SK-N-SH treated with all-trans-retinoic acid at 6 μM for 48 hours (cell line): ENCODE measurements at regions not wholly inside any gene's neighbourhood (a gene's known extent, or its start where the extent isn't known, plus 50 kb on each side); places are given as distances from the start of the nearest gene placed in this dataset.

Experiments used
- ATAC-seq: fragments of 200-7000 bp; cut with Tn5 transposase; 3 replicates; pipeline ENCODE4 v1.9.1; 2020; ENCODE audit warnings: mild to moderate bottlenecking, moderate library complexity
- ARNTL ChIP-seq: fragments of 450-650 bp; formaldehyde crosslinking; IDR thresholded peaks from 2 replicates; pipeline ENCODE4 v1.5.0; 2020; ENCODE audit warnings: low read depth, mild to moderate bottlenecking, moderate library complexity, borderline replicate concordance
- CREB5 ChIP-seq: fragments of 250-450 bp; sonication (Bioruptor Pico); IDR thresholded peaks from 2 replicates; pipeline ENCODE4 v1.5.1; 2020; ENCODE audit warnings: low read depth, mild to moderate bottlenecking, moderate library complexity
- CSDC2 ChIP-seq: fragments of 250-450 bp; sonication (Bioruptor Pico); IDR thresholded peaks from 2 replicates; pipeline ENCODE4 v1.5.0; 2020; ENCODE audit warnings: mild to moderate bottlenecking, moderate library complexity
- CSRNP3 ChIP-seq: fragments of 250-450 bp; sonication (Bioruptor Pico); IDR thresholded peaks from 2 replicates; pipeline ENCODE4 v1.5.1; 2021; ENCODE audit warnings: mild to moderate bottlenecking, moderate library complexity
- ESRRG ChIP-seq: fragments of 250-450 bp; sonication (Bioruptor Pico); IDR thresholded peaks from 2 replicates; pipeline ENCODE4 v1.6.1; 2021; ENCODE audit warnings: mild to moderate bottlenecking
- GLIS3 ChIP-seq: fragments of 250-450 bp; sonication (Bioruptor Pico); IDR thresholded peaks from 2 replicates; pipeline ENCODE4 v1.5.0; 2020; ENCODE audit warnings: mild to moderate bottlenecking, moderate library complexity
- ISL1 ChIP-seq: fragments of 250-450 bp; sonication (Bioruptor Pico); IDR thresholded peaks from 2 replicates; pipeline ENCODE4 v2.1.2; 2022; ENCODE audit warnings: mild to moderate bottlenecking, moderate library complexity
- OSR1 ChIP-seq: fragments of 250-450 bp; sonication (Bioruptor Pico); IDR thresholded peaks from 2 replicates; pipeline ENCODE4 v1.8.0; 2022; ENCODE audit warnings: moderate library complexity, mild to moderate bottlenecking, inconsistent platforms
- PATZ1 ChIP-seq: fragments of 250-450 bp; sonication (Bioruptor Pico); IDR thresholded peaks from 2 replicates; pipeline ENCODE4 v1.8.0; 2020; ENCODE audit warnings: mild to moderate bottlenecking, moderate library complexity, borderline replicate concordance
- POU6F1 ChIP-seq: fragments of 250-450 bp; sonication (Bioruptor Pico); IDR thresholded peaks from 2 replicates; pipeline ENCODE4 v1.8.0; 2021; ENCODE audit warnings: low read depth, mild to moderate bottlenecking, moderate library complexity, borderline replicate concordance
- PPARA ChIP-seq: fragments of 250-450 bp; sonication (Bioruptor Pico); IDR thresholded peaks from 2 replicates; pipeline ENCODE4 v1.5.0; 2020; ENCODE audit warnings: mild to moderate bottlenecking, borderline replicate concordance
- RARB ChIP-seq: fragments of 250-450 bp; sonication (Bioruptor Pico); IDR thresholded peaks from 2 replicates; pipeline ENCODE4 v1.8.0; 2021; ENCODE audit warnings: mild to moderate bottlenecking, moderate library complexity
- SNAI2 ChIP-seq: fragments of 250-450 bp; sonication (Bioruptor Pico); IDR thresholded peaks from 2 replicates; pipeline ENCODE4 v1.5.0; 2020; ENCODE audit warnings: mild to moderate bottlenecking, moderate library complexity
- TCF4 ChIP-seq: fragments of 250-450 bp; sonication (Bioruptor Pico); IDR thresholded peaks from 2 replicates; pipeline ENCODE4 v1.8.0; 2021; ENCODE audit warnings: mild to moderate bottlenecking, moderate library complexity, borderline replicate concordance
- TSHZ2 ChIP-seq: fragments of 250-450 bp; sonication (Bioruptor Pico); IDR thresholded peaks from 2 replicates; pipeline ENCODE4 v1.5.0; 2020; ENCODE audit warnings: mild to moderate bottlenecking, moderate library complexity
- ZC3H10 ChIP-seq: fragments of 250-450 bp; sonication (Bioruptor Pico); IDR thresholded peaks from 2 replicates; pipeline ENCODE4 v1.5.1; 2021; ENCODE audit warnings: mild to moderate bottlenecking, moderate library complexity
- ZFP3 ChIP-seq: fragments of 250-450 bp; sonication (Bioruptor Pico); IDR thresholded peaks from 2 replicates; pipeline ENCODE4 v1.5.0; 2020; ENCODE audit warnings: mild to moderate bottlenecking, moderate library complexity
- ZNF565 ChIP-seq: fragments of 450-650 bp; formaldehyde crosslinking; conservative IDR thresholded peaks from 2 replicates; pipeline ENCODE4 v1.5.0; 2020; ENCODE audit warnings: low read depth, mild to moderate bottlenecking, moderate library complexity
- ZNF70 ChIP-seq: fragments of 450-650 bp; formaldehyde crosslinking; IDR thresholded peaks from 2 replicates; pipeline ENCODE4 v1.5.0; 2020; ENCODE audit warnings: mild to moderate bottlenecking, moderate library complexity
- ZNF8 ChIP-seq: fragments of 450-650 bp; formaldehyde crosslinking; IDR thresholded peaks from 2 replicates; pipeline ENCODE4 v1.5.0; 2020; ENCODE audit warnings: mild to moderate bottlenecking, moderate library complexity

GRCh38 chr3:74739242-74739641, 124.8 kb upstream of the CNTN3 start:
- no peak for ATAC-seq
- TF ChIP-seq ARNTL (CRISPR knock-in tag) (no peak), RARB (CRISPR knock-in tag) (no peak), SNAI2 (CRISPR knock-in tag) (no peak), ESRRG (CRISPR knock-in tag) (no peak), TCF4 (CRISPR knock-in tag) (no peak), PPARA (CRISPR knock-in tag) (no peak)

- no peak for ATAC-seq
- TF ChIP-seq TCF4 (CRISPR knock-in tag), result no peak
- TF ChIP-seq ZNF565 (CRISPR knock-in tag), result no peak
- TF ChIP-seq CREB5 (CRISPR knock-in tag), result no peak
Observed at GRCh38 chr3:74722211-74722610, 107.8 kb upstream of the CNTN3 start.

- TF ChIP-seq TCF4 (CRISPR knock-in tag) (no peak), ARNTL (CRISPR knock-in tag) (no peak), CSDC2 (CRISPR knock-in tag) (no peak), PPARA (CRISPR knock-in tag) (no peak), CSRNP3 (CRISPR knock-in tag) (no peak), ESRRG (CRISPR knock-in tag) (no peak), GLIS3 (no peak), RARB (CRISPR knock-in tag) (no peak), ZFP3 (no peak), ZNF565 (CRISPR knock-in tag) (no peak), ZNF8 (CRISPR knock-in tag) (no peak), ISL1 (CRISPR knock-in tag) (no peak), ZC3H10 (CRISPR knock-in tag) (no peak), ZNF70 (CRISPR knock-in tag) (no peak)
- ATAC-seq, result no peak
Observed at GRCh38 chr3:74713977-74714376, 99.5 kb upstream of the CNTN3 start.

- no peak for TF ChIP-seq CSDC2 (CRISPR knock-in tag)
- no peak for TF ChIP-seq ISL1 (CRISPR knock-in tag)
- no peak for TF ChIP-seq RARB (CRISPR knock-in tag)
- no peak for TF ChIP-seq ZNF565 (CRISPR knock-in tag)
- no peak for TF ChIP-seq SNAI2 (CRISPR knock-in tag)
- no peak for TF ChIP-seq ZC3H10 (CRISPR knock-in tag)
- no peak for TF ChIP-seq PATZ1 (CRISPR knock-in tag)
- TF ChIP-seq ZNF70 (CRISPR knock-in tag), result no peak
- no peak for TF ChIP-seq PPARA (CRISPR knock-in tag)
- no peak for ATAC-seq
Observed at GRCh38 chr3:74711913-74712512, 97.6 kb upstream of the CNTN3 start.

- no peak for ATAC-seq
- no peak for TF ChIP-seq RARB (CRISPR knock-in tag)
- TF ChIP-seq PPARA (CRISPR knock-in tag), result no peak
- TF ChIP-seq CREB5 (CRISPR knock-in tag), result no peak
- TF ChIP-seq ISL1 (CRISPR knock-in tag), result no peak
- TF ChIP-seq ZFP3, result no peak
- TF ChIP-seq OSR1 (CRISPR knock-in tag), result no peak
- no peak for TF ChIP-seq POU6F1 (CRISPR knock-in tag)
- no peak for TF ChIP-seq ZNF8 (CRISPR knock-in tag)
- TF ChIP-seq ZNF565 (CRISPR knock-in tag), result no peak
- no peak for TF ChIP-seq TSHZ2
Observed at GRCh38 chr3:74709951-74710350, 95.5 kb upstream of the CNTN3 start.
